HCT116 (cell line): ENCODE measurements at regions not wholly inside any gene's neighbourhood (a gene's known extent, or its start where the extent isn't known, plus 50 kb on each side); places are given as distances from the start of the nearest gene placed in this dataset.

ENCODE experiments used
- ATAC-seq: fragments of 200-7000 bp; cut with Tn5 transposase; 2 replicates; pipeline ENCODE4 v1.9.1; 2020; ENCODE audit warnings: mild to moderate bottlenecking, moderate library complexity
- BruUV-seq: library from RNA; stranded (reverse); fragments of 400-500 nt; replicated peaks from 2 replicates; lab custom pipeline; 2021; lab: Mats Ljungman, UMichigan
- CTCF ChIA-PET: fragments of 300-600 bp; sonication (Branson Sonifier 250); formaldehyde crosslinking; loops from one replicate; lab custom pipeline; 2021; ENCODE audit warnings: antibody characterized with exemption; lab: Charles Lee
- POLR2A ChIA-PET: fragments of 300-600, 350-600 bp; sonication (Branson Sonifier 250); formaldehyde crosslinking; loops from one replicate; lab custom pipeline; 2021; ENCODE audit warnings: antibody characterized with exemption; lab: Charles Lee
- RAD21 ChIA-PET, 2 experiments: fragments of 300-600 bp; sonication (Branson Sonifier 250); formaldehyde crosslinking; loops; one replicate each; lab custom pipeline; 2023; ENCODE audit warnings: low total read pairs in 2 of 2; ENCODE audit not compliant: uncharacterized antibody in 2 of 2, unreplicated experiment in 2 of 2, low non-redundant PET in 1 of 2; lab: Charles Lee
- DNase-seq: peaks from one replicate; pipeline ENCODE4 v3.0.0-alpha.2; 2010; ENCODE audit warnings: low read depth, low spot score
- H2AFZ ChIP-seq: fragments of 200-600 bp; shearing (Covaris generic), sonication (generic); 2 replicates; pipeline ENCODE4 v1.6.1; 2017; ENCODE audit warnings: low read depth, mixed run types, mixed read lengths, antibody characterized with exemption, low read length; ENCODE audit not compliant: poor library complexity, severe bottlenecking
- H3K27ac ChIP-seq: 2 replicates; pipeline ENCODE4 v1.5.1; 2012; ENCODE audit warnings: low read depth, low read length
- H3K27me3 ChIP-seq: fragments of 200-600 bp; sonication (generic); 2 replicates; pipeline ENCODE4 v1.6.1; 2016; ENCODE audit warnings: mixed run types, low read length, mixed read lengths; ENCODE audit not compliant: insufficient read depth
- H3K36me3 ChIP-seq, 2 experiments: fragments of 200-500 bp in 1 of 2; fragments of 200-600 bp in 1 of 2; sonication (Bioruptor generic) in 1 of 2; sonication (generic) in 1 of 2; 2 replicates each; pipeline versions ENCODE4 v1.5.1 to v1.6.1; 2014 to 2016; ENCODE audit warnings: low read length in 2 of 2, inconsistent platforms in 1 of 2, mixed read lengths in 1 of 2, mixed run types in 1 of 2; ENCODE audit not compliant: insufficient read depth in 2 of 2, control insufficient read depth in 1 of 2
- H3K4me1 ChIP-seq, 2 experiments: fragments of 200-600 bp in 1 of 2; sonication (generic) in 1 of 2; 2 replicates each; pipeline versions ENCODE4 v1.5.1 to v1.6.1; 2012 to 2017; ENCODE audit warnings: low read length in 2 of 2, inconsistent platforms in 1 of 2, mild to moderate bottlenecking in 1 of 2, mixed read lengths in 1 of 2, mixed run types in 1 of 2, moderate library complexity in 1 of 2; ENCODE audit not compliant: insufficient read depth in 2 of 2, control insufficient read depth in 1 of 2
- H3K4me2 ChIP-seq: fragments of 200-600 bp; sonication (generic); 2 replicates; pipeline ENCODE4 v1.6.1; 2017; ENCODE audit warnings: mixed run types, low read length, mixed read lengths
- H3K4me3 ChIP-seq, 2 experiments: fragments of 200-600 bp in 1 of 2; sonication (generic) in 1 of 2; replicated peaks in 1 of 2; 2 replicates each; pipeline ENCODE4 v1.5.1; 2011 to 2016; ENCODE audit warnings: low read length in 2 of 2, control low read depth in 1 of 2, low read depth in 1 of 2, mild to moderate bottlenecking in 1 of 2, mixed read lengths in 1 of 2, mixed run types in 1 of 2
- H3K79me2 ChIP-seq: fragments of 200-600 bp; sonication (generic); 2 replicates; pipeline ENCODE4 v1.6.1; 2017; ENCODE audit warnings: mild to moderate bottlenecking, mixed run types, low read length, moderate library complexity, mixed read lengths; ENCODE audit not compliant: insufficient read depth
- H3K9ac ChIP-seq: fragments of 200-600 bp; sonication (generic); 2 replicates; pipeline ENCODE4 v1.6.1; 2016; ENCODE audit warnings: low read length, mixed read lengths
- H3K9me2 ChIP-seq: fragments of 200-600 bp; sonication (generic), shearing (Covaris generic); 2 replicates; pipeline ENCODE4 v1.6.1; 2017; ENCODE audit warnings: mixed run types, mild to moderate bottlenecking, moderate library complexity; ENCODE audit not compliant: insufficient read depth
- H3K9me3 ChIP-seq, 2 experiments: fragments of 200-500 bp in 1 of 2; fragments of 200-600 bp in 1 of 2; sonication (Bioruptor generic) in 1 of 2; sonication (generic) in 1 of 2; 2 replicates each; pipeline ENCODE4 v1.6.1; 2014 to 2017; ENCODE audit warnings: low read length in 2 of 2, mixed read lengths in 2 of 2, inconsistent platforms in 1 of 2, low read depth in 1 of 2, mild to moderate bottlenecking in 1 of 2, mixed run types in 1 of 2, moderate library complexity in 1 of 2; ENCODE audit not compliant: control insufficient read depth in 1 of 2, insufficient read depth in 1 of 2
- H4K20me1 ChIP-seq: fragments of 200-600 bp; sonication (generic), shearing (Covaris generic); 2 replicates; pipeline ENCODE4 v1.6.1; 2017; ENCODE audit warnings: mixed run types, mild to moderate bottlenecking, moderate library complexity; ENCODE audit not compliant: insufficient read depth
- ATF3 ChIP-seq: IDR thresholded peaks from 2 replicates; pipeline ENCODE4 v1.6.1; 2012
- CBX3 ChIP-seq: IDR thresholded peaks from 2 replicates; pipeline ENCODE4 v1.6.1; 2012; ENCODE audit warnings: low read depth
- CEBPB ChIP-seq: IDR thresholded peaks from 2 replicates; pipeline ENCODE4 v1.6.1; 2012; ENCODE audit warnings: low read depth
- EGR1 ChIP-seq: IDR thresholded peaks from 2 replicates; pipeline ENCODE4 v1.6.1; 2012; ENCODE audit warnings: low read depth
- EZH2 ChIP-seq: fragments of 200-600 bp; sonication (generic); IDR thresholded peaks from 2 replicates; pipeline ENCODE4 v1.6.1; 2017; ENCODE audit warnings: antibody characterized with exemption, mixed run types
- EZH2phosphoT487 ChIP-seq: fragments of 200-600 bp; IDR thresholded peaks from 2 replicates; pipeline ENCODE4 v1.6.1; 2018; ENCODE audit warnings: antibody characterized with exemption, borderline replicate concordance
- FOSL1 ChIP-seq: IDR thresholded peaks from 2 replicates; pipeline ENCODE4 v1.6.1; 2012; ENCODE audit warnings: low read depth
- JUND ChIP-seq: IDR thresholded peaks from 2 replicates; pipeline ENCODE4 v1.6.1; 2012
- MAX ChIP-seq: IDR thresholded peaks from 2 replicates; pipeline ENCODE4 v1.6.1; 2012
- POLR2A ChIP-seq: IDR thresholded peaks from 2 replicates; pipeline ENCODE4 v1.7.0; 2011; ENCODE audit warnings: borderline replicate concordance; ENCODE audit not compliant: insufficient read depth, insufficient read length; ENCODE audit errors: extremely low read depth
- RAD21 ChIP-seq: IDR thresholded peaks from 2 replicates; pipeline ENCODE4 v1.6.1; 2012; ENCODE audit warnings: low read depth, mild to moderate bottlenecking
- SIN3A ChIP-seq: IDR thresholded peaks from 2 replicates; pipeline ENCODE4 v1.6.1; 2012; ENCODE audit warnings: low read depth
- SRF ChIP-seq: IDR thresholded peaks from 2 replicates; pipeline ENCODE4 v1.6.1; 2012; ENCODE audit warnings: low read depth
- TCF7L2 ChIP-seq: IDR thresholded peaks from 2 replicates; pipeline ENCODE4 v1.7.0; 2011; ENCODE audit warnings: borderline replicate concordance, inconsistent platforms; ENCODE audit not compliant: insufficient read depth, insufficient read length; ENCODE audit errors: extremely low read depth
- YY1 ChIP-seq: IDR thresholded peaks from 2 replicates; pipeline ENCODE4 v1.6.1; 2011; ENCODE audit warnings: low read length, low read depth, moderate library complexity, mild to moderate bottlenecking; ENCODE audit not compliant: insufficient replicate concordance; ENCODE audit errors: extremely low read depth
- ZBTB33 ChIP-seq: IDR thresholded peaks from 2 replicates; pipeline ENCODE4 v1.6.1; 2011; ENCODE audit warnings: mild to moderate bottlenecking, low read length, moderate library complexity; ENCODE audit not compliant: insufficient replicate concordance; ENCODE audit errors: extremely low read depth
- ZNF274 ChIP-seq: fragments of 200-500 bp; sonication (Bioruptor generic); IDR thresholded peaks from 2 replicates; pipeline ENCODE4 v1.6.1; 2014; ENCODE audit warnings: mild to moderate bottlenecking, low read depth, low read length, inconsistent platforms
- intact Hi-C: fragments of 100-400 bp; cut with micrococcal nuclease; formaldehyde crosslinking; loops from 2 replicates; pipeline ENCODE4 v1.10.0; 2022

- no TSS peak for BruUV-seq
- ATAC-seq (no peak), DNase-seq (no peak)
- H3K9ac ChIP-seq: no peak overlapping the region
- no peaks in the 10 kb centered on the region for H3K9me2 ChIP-seq
- no peak overlapping the region for H3K4me3 ChIP-seq
- ChIA-PET RAD21 (no interaction called here), CTCF (no interaction called here), POLR2A (no interaction called here)
- H3K36me3 ChIP-seq: no peaks in the 10 kb centered on the region
- H3K27ac ChIP-seq: no peak overlapping the region
- no peaks in the 10 kb centered on the region for H4K20me1 ChIP-seq
- no peaks in the 10 kb centered on the region for H3K4me1 ChIP-seq
- H2AFZ ChIP-seq: no peak overlapping the region
- H3K79me2 ChIP-seq: no peaks in the 10 kb centered on the region
- intact Hi-C loops: no loop called here
- no peaks in the 10 kb centered on the region for H3K27me3 ChIP-seq
- TF ChIP-seq RAD21 (no peak), SIN3A (no peak), CBX3 (no peak), POLR2A (no peak), EGR1 (no peak), FOSL1 (no peak), CEBPB (no peak)
- H3K9me3 ChIP-seq: no peaks in the 10 kb centered on the region
- no peak overlapping the region for H3K4me2 ChIP-seq
Measured at GRCh38 chr3:160049565-160049964, 60.9 kb downstream of the IL12A start.

- ATAC-seq (no peak), DNase-seq (no peak)
- Histone ChIP-seq H3K79me2 (no peaks in the 10 kb centered on the region), H3K4me2 (no peak overlapping the region), H3K9me3 (no peaks in the 10 kb centered on the region), H3K4me3 (no peak overlapping the region), H3K36me3 (no peaks in the 10 kb centered on the region), H3K27ac (no peak overlapping the region), H3K27me3 (no peaks in the 10 kb centered on the region), H3K4me1 (no peaks in the 10 kb centered on the region), H2AFZ (no peak overlapping the region), H3K9ac (no peak overlapping the region), H3K9me2 (no peaks in the 10 kb centered on the region), H4K20me1 (no peaks in the 10 kb centered on the region)
- POLR2A ChIA-PET: no interaction called here
- BruUV-seq: no TSS peak
- RAD21 ChIA-PET: no interaction called here
- CTCF ChIA-PET: no interaction called here
- intact Hi-C loops: no loop called here
- TF ChIP-seq ZNF274 (no peak), EZH2 (no peak), SRF (no peak), SIN3A (no peak), TCF7L2 (no peak), CBX3 (no peak), YY1 (no peak), CEBPB (no peak), JUND (no peak), MAX (no peak), ATF3 (no peak), EZH2phosphoT487 (no peak), ZBTB33 (no peak), EGR1 (no peak)
Measured at GRCh38 chr3:160049988-160050387, 61.4 kb downstream of the IL12A start.
